Stomach (tissue), 4 donors: ENCODE measurements at regions not wholly inside any gene's neighbourhood (a gene's known extent, or its start where the extent isn't known, plus 50 kb on each side); places are given as distances from the start of the nearest gene placed in this dataset.

ENCODE experiments used
- CTCF ChIP-seq, 7 experiments: fragments of 450-650 bp in 4 of 7; fragments of 200-600 bp in 3 of 7; sonication (generic) in 3 of 7; IDR thresholded peaks; one replicate each; pipeline ENCODE4 v1.5.1; 2016 to 2019; ENCODE audit warnings: antibody characterized with exemption in 7 of 7, control low read depth in 2 of 7, mild to moderate bottlenecking in 1 of 7
- EP300 ChIP-seq: sonication (generic); formaldehyde crosslinking; IDR thresholded peaks from one replicate; pipeline ENCODE4 v1.6.1; 2017; ENCODE audit warnings: antibody characterized with exemption

DNA sequence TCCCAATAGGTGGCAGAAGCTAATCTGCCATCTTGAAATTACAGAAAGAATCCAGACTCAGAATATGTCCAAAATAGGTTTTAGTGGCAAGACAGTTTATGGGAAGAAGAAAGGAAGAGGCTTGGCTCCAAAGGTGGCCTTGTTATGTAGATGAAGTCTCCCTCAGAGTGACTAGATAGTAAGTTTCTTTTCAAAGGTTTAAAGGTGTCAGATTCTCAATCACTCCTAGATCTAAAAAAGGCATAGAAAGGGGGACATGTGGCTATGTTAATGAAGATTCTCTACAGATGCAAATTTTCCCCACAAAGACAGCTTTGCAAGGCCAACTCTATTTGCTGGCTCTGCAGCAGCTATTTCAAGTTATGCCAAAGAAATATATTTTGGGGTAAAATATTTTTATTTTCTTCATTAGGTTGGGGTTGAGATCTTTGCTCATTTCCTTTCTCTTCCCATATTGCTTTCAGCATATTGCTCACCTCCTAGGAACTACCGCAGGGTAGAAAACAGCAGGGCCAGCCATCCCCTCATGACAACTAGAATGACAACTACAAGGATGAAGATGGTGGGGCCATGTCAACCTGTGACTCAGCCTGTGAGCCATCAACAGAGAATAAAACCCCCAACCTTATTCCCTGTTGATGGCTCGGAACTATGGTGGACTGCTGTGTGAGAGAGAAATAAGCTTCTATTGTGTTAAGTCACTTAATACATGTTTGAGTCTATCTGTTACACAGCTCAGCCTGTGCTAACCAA, 274.0 kb upstream of the GALNT17 start:
- no peak for TF ChIP-seq CTCF (IDR thresholded peaks at IDR 0.05)
- no peak for TF ChIP-seq EP300
